D341Med (cell line): ENCODE measurements at regions not wholly inside any gene's neighbourhood (a gene's known extent, or its start where the extent isn't known, plus 50 kb on each side); places are given as distances from the start of the nearest gene placed in this dataset.
A peak's percentile ranks its signal among the peaks of the same experiment; 100 is the strongest.
"Not testable (repeated sequence)": the region's sequence is repeated elsewhere in the genome, so short reads cannot be mapped to it uniquely, and the experiment has no call there.

Source experiments
- DNase-seq: peaks from one replicate; pipeline ENCODE4 v3.0.0; 2012; ENCODE audit warnings: low spot score

GRCh38 chr7:98728555-98728954, 111.5 kb downstream of the NPTX2 start:
- DNase-seq, result no peak

- no peak for DNase-seq
Measured at GRCh38 chr7:98729121-98729520, 112.0 kb downstream of the NPTX2 start.

GRCh38 chr7:98730326-98730725, 113.2 kb downstream of the NPTX2 start:
- no peak for DNase-seq

GRCh38 chr7:98731651-98732050, 114.6 kb downstream of the NPTX2 start:
- no peak for DNase-seq

GRCh38 chr7:98733036-98733435, 116.0 kb downstream of the NPTX2 start:
- peak; percentile 80 for DNase-seq

- DNase-seq, result no peak
Measured at GRCh38 chr7:98735801-98736200, 118.7 kb downstream of the NPTX2 start.

GRCh38 chr7:98736461-98736860, 119.4 kb downstream of the NPTX2 start:
- not testable (repeated sequence) for DNase-seq

GRCh38 chr7:98737176-98737575, 120.1 kb downstream of the NPTX2 start:
- DNase-seq, result no peak

GRCh38 chr7:98740643-98741042, 123.6 kb downstream of the NPTX2 start:
- DNase-seq, result no peak

- peak; percentile 81 for DNase-seq
Measured at GRCh38 chr7:98745722-98746318, 124.0 kb downstream of the TMEM130 start.

- no peak for DNase-seq
Measured at GRCh38 chr7:98748090-98748489, 121.7 kb downstream of the TMEM130 start.

- no peak for DNase-seq
Measured at GRCh38 chr7:98753176-98753575, 116.6 kb downstream of the TMEM130 start.

GRCh38 chr7:98753989-98754479, 115.8 kb downstream of the TMEM130 start:
- DNase-seq, result peak; percentile 63

GRCh38 chr7:98755138-98755898, 114.5 kb downstream of the TMEM130 start:
- peak; percentile 73 for DNase-seq

- no peak for DNase-seq
Measured at GRCh38 chr7:98758157-98758556, 111.7 kb downstream of the TMEM130 start.

- no peak for DNase-seq
Measured at GRCh38 chr7:98760201-98760651, 109.6 kb downstream of the TMEM130 start.

- no peak for DNase-seq
Measured at GRCh38 chr7:98761225-98761624, 108.6 kb downstream of the TMEM130 start.

- DNase-seq, result no peak
Measured at GRCh38 chr7:98762620-98763019, 107.2 kb downstream of the TMEM130 start.

- DNase-seq, result no peak
Measured at GRCh38 chr7:98763441-98763840, 106.4 kb downstream of the TMEM130 start.

GRCh38 chr7:98764946-98765345, 104.9 kb downstream of the TMEM130 start:
- DNase-seq, result no peak

GRCh38 chr7:98770085-98770484, 99.7 kb downstream of the TMEM130 start:
- DNase-seq, result not testable (repeated sequence)

GRCh38 chr7:98771519-98771918, 98.3 kb downstream of the TMEM130 start:
- DNase-seq, result peak; percentile 72

- no peak for DNase-seq
Measured at GRCh38 chr7:98771941-98772603, 97.7 kb downstream of the TMEM130 start.
